Neural progenitor cell (in vitro differentiated cells): ENCODE measurements at regions not wholly inside any gene's neighbourhood (a gene's known extent, or its start where the extent isn't known, plus 50 kb on each side); places are given as distances from the start of the nearest gene placed in this dataset.
"Not testable (repeated sequence)": the region's sequence is repeated elsewhere in the genome, so short reads cannot be mapped to it uniquely, and the experiment has no call there.

ENCODE experiments used
- EZH2 ChIP-seq: fragments of 200-600 bp; sonication (generic); IDR thresholded peaks from 2 replicates; pipeline ENCODE4 v1.6.1; 2017; ENCODE audit warnings: antibody characterized with exemption, mild to moderate bottlenecking, moderate library complexity
- TF ChIP-seq, protein P1 (sequence below): fragments of 200-600 bp; sonication (generic); IDR thresholded peaks from 2 replicates; pipeline ENCODE4 v1.5.1; 2017; ENCODE audit warnings: antibody characterized with exemption, mild to moderate bottlenecking

GRCh38 chr15:35238448-35238847 lies 153.4 kb upstream of the NANOGP8 start:
- TF ChIP-seq, protein P1, sequence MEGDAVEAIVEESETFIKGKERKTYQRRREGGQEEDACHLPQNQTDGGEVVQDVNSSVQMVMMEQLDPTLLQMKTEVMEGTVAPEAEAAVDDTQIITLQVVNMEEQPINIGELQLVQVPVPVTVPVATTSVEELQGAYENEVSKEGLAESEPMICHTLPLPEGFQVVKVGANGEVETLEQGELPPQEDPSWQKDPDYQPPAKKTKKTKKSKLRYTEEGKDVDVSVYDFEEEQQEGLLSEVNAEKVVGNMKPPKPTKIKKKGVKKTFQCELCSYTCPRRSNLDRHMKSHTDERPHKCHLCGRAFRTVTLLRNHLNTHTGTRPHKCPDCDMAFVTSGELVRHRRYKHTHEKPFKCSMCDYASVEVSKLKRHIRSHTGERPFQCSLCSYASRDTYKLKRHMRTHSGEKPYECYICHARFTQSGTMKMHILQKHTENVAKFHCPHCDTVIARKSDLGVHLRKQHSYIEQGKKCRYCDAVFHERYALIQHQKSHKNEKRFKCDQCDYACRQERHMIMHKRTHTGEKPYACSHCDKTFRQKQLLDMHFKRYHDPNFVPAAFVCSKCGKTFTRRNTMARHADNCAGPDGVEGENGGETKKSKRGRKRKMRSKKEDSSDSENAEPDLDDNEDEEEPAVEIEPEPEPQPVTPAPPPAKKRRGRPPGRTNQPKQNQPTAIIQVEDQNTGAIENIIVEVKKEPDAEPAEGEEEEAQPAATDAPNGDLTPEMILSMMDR: not testable (repeated sequence)
- TF ChIP-seq EZH2: not testable (repeated sequence)
